B cell (primary cell): ENCODE measurements at regions not wholly inside any gene's neighbourhood (a gene's known extent, or its start where the extent isn't known, plus 50 kb on each side); places are given as distances from the start of the nearest gene placed in this dataset.

Experiments used
- ATAC-seq: fragments of 200-7000 bp; cut with Tn5 transposase; one replicate; pipeline ENCODE4 v1.10.0; 2021; ENCODE audit warnings: low read depth, mild to moderate bottlenecking, moderate number of reproducible peaks, moderate library complexity
- CTCF ChIA-PET: fragments of 350-600 bp; sonication (Branson Sonifier 250); formaldehyde crosslinking; loops from one replicate; lab custom pipeline; 2021; ENCODE audit warnings: antibody characterized with exemption, inconsistent platforms; lab: Charles Lee
- POLR2A ChIA-PET: fragments of 350-600 bp; sonication (Branson Sonifier 250); formaldehyde crosslinking; loops from one replicate; lab custom pipeline; 2021; ENCODE audit warnings: antibody characterized with exemption; lab: Charles Lee
- DNase-seq: peaks from one replicate; pipeline ENCODE4 v3.0.0; 2013
- H2AFZ ChIP-seq: 2 replicates; pipeline ENCODE4 v1.6.1; 2012; ENCODE audit warnings: mild to moderate bottlenecking, low read depth, low read length; ENCODE audit not compliant: insufficient read depth, poor library complexity, severe bottlenecking
- H3K27ac ChIP-seq, 2 donors: 1 replicate in 1 of 2; 2 replicates in 1 of 2; pipeline ENCODE4 v1.5.1; 2012 to 2013; ENCODE audit warnings: low read length in 2 of 2, mild to moderate bottlenecking in 2 of 2, moderate library complexity in 1 of 2
- H3K27me3 ChIP-seq, 4 experiments: fragments of 200-600 bp in 1 of 4; sonication (generic) in 1 of 4; replicated peaks in 1 of 4; 1 replicate in 2 of 4; 2 replicates in 2 of 4; pipeline versions ENCODE4 v1.6.1 to v1.7.0; 2013 to 2016; ENCODE audit warnings: low read length in 3 of 4, mild to moderate bottlenecking in 2 of 4, mixed read lengths in 1 of 4, moderate library complexity in 1 of 4; ENCODE audit not compliant: insufficient read depth in 4 of 4, control insufficient read depth in 3 of 4; ENCODE audit errors: control extremely low read depth in 1 of 4
- H3K36me3 ChIP-seq, 2 experiments: replicated peaks in 1 of 2; 1 replicate in 1 of 2; 2 replicates in 1 of 2; pipeline versions ENCODE4 v1.6.1 to v1.7.1; 2013; ENCODE audit warnings: low read length in 1 of 2; ENCODE audit not compliant: insufficient read depth in 2 of 2, control insufficient read depth in 1 of 2; ENCODE audit errors: control extremely low read depth in 1 of 2, extremely low read depth in 1 of 2
- H3K4me1 ChIP-seq, 2 donors: fragments of 200-600 bp in 1 of 2; sonication (generic) in 1 of 2; 1 replicate in 1 of 2; 2 replicates in 1 of 2; pipeline versions ENCODE4 v1.5.1 to v1.6.1; 2013 to 2017; ENCODE audit warnings: low read length in 2 of 2; ENCODE audit not compliant: control insufficient read depth in 2 of 2, insufficient read depth in 2 of 2
- H3K4me2 ChIP-seq: replicated peaks from 2 replicates; pipeline ENCODE3; 2012; ENCODE audit warnings: mild to moderate bottlenecking, low read depth, low read length; ENCODE audit not compliant: poor library complexity, severe bottlenecking
- H3K4me3 ChIP-seq, 5 experiments: fragments of 200-600 bp in 1 of 5; sonication (generic) in 1 of 5; 1 replicate in 3 of 5; 2 replicates in 2 of 5; pipeline versions ENCODE4 v1.5.1 to v1.7.0; 2011 to 2016; ENCODE audit warnings: low read length in 4 of 5, mild to moderate bottlenecking in 4 of 5, low read depth in 2 of 5, control low read depth in 1 of 5, moderate library complexity in 1 of 5; ENCODE audit not compliant: insufficient read depth in 1 of 5; ENCODE audit errors: control extremely low read depth in 1 of 5, extremely low read depth in 1 of 5
- H3K79me2 ChIP-seq: fragments of 200-600 bp; sonication (generic); one replicate; pipeline ENCODE4 v1.6.0; 2016; ENCODE audit warnings: low read length; ENCODE audit not compliant: control insufficient read depth, insufficient read depth
- H3K9ac ChIP-seq: fragments of 200-600 bp; sonication (generic); 2 replicates; pipeline ENCODE4 v1.6.1; 2017; ENCODE audit warnings: mild to moderate bottlenecking, low read length, moderate library complexity
- H3K9me3 ChIP-seq, 3 donors: one replicate each; pipeline versions ENCODE4 v1.6.1 to v1.7.1; 2013; ENCODE audit warnings: low read length in 2 of 3; ENCODE audit not compliant: control insufficient read depth in 2 of 3, insufficient read depth in 1 of 3; ENCODE audit errors: control extremely low read depth in 1 of 3
- H4K20me1 ChIP-seq: 2 replicates; pipeline ENCODE4 v1.6.0; 2012; ENCODE audit warnings: mild to moderate bottlenecking, low read length; ENCODE audit not compliant: insufficient read depth, control insufficient read depth, poor library complexity, severe bottlenecking
- H3K27ac Mint-ChIP-seq: one replicate; pipeline ENCODE4 v1.8.0; 2021; ENCODE audit warnings: mixed read lengths
- H3K27me3 Mint-ChIP-seq: one replicate; pipeline ENCODE4 v1.8.0; 2021; ENCODE audit warnings: mixed read lengths
- H3K4me1 Mint-ChIP-seq: one replicate; pipeline ENCODE4 v1.8.0; 2021; ENCODE audit warnings: mixed read lengths
- H3K4me3 Mint-ChIP-seq: one replicate; pipeline ENCODE4 v1.8.0; 2021; ENCODE audit warnings: mixed read lengths
- H3K9me3 Mint-ChIP-seq: one replicate; pipeline ENCODE4 v1.8.0; 2022; ENCODE audit warnings: mixed read lengths; ENCODE audit not compliant: insufficient read depth
- CTCF ChIP-seq: fragments of 200-600 bp; IDR thresholded peaks from one replicate; pipeline ENCODE4 v1.8.0; 2022; ENCODE audit warnings: antibody characterized with exemption, mild to moderate bottlenecking
- EZH2 ChIP-seq: IDR thresholded peaks from 2 replicates; pipeline ENCODE4 v1.6.1; 2012; ENCODE audit warnings: borderline replicate concordance, low read depth, mild to moderate bottlenecking, moderate library complexity, low read length; ENCODE audit not compliant: insufficient read depth, poor library complexity, severe bottlenecking
- WGBS: methylation state at CpG from one replicate; pipeline ENCODE4 v1.1.5; 2013; ENCODE audit warnings: missing lambda C conversion rate; ENCODE audit not compliant: insufficient coverage; 5-methylcytosine and 5-hydroxymethylcytosine counted together
- intact Hi-C: fragments of 100-400 bp; cut with micrococcal nuclease; formaldehyde crosslinking; loops from one replicate; pipeline ENCODE4 v1.10.0; 2022

DNA sequence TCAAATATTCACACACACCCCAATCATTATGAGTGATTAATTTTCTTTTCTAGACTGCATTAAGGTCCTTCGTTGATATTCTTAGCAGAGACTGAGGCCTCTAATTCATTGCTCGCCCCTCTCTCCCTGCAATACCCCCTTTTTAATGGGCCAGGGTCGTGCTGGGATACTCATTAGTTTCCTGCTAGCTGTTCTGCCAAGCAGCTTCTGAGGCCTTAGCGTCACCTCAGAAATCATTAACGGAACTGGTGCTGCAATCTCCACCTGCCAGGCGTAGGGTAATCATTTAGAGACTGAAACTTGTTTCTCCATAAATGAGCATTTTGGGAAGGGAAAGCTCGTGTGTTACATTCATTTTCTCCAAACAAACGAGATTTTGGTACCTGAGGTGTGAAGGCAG, 1054.7 kb downstream of the GALC start:
- H3K4me1 Mint-ChIP-seq: no peaks in the 10 kb centered on the region
- H2AFZ ChIP-seq: no peak overlapping the region
- POLR2A ChIA-PET: no interaction called here
- DNase-seq (no peak), ATAC-seq (no peak)
- H3K9ac ChIP-seq: no peak overlapping the region
- no peaks in the 10 kb centered on the region for H3K79me2 ChIP-seq
- no peak overlapping the region for H3K27ac Mint-ChIP-seq
- H3K9me3 Mint-ChIP-seq: peaks cover 3% of the 10 kb centered on the region
- TF ChIP-seq CTCF (no peak), EZH2 (no peak)
- H3K27me3 Mint-ChIP-seq: no peaks in the 10 kb centered on the region
- no peak overlapping the region for H3K4me3 Mint-ChIP-seq
- H3K9me3 ChIP-seq: no peaks in the 10 kb centered on the region
- no peaks in the 10 kb centered on the region for H4K20me1 ChIP-seq
- H3K27ac ChIP-seq: no peak overlapping the region
- CTCF ChIA-PET: no interaction called here
- no peaks in the 10 kb centered on the region for H3K4me1 ChIP-seq
- no peak overlapping the region for H3K4me3 ChIP-seq
- no peaks in the 10 kb centered on the region for H3K27me3 ChIP-seq
- H3K36me3 ChIP-seq: no peaks in the 10 kb centered on the region
- intact Hi-C loops: no loop called here
- no peak overlapping the region for H3K4me2 ChIP-seq
- 76% methylated on average over 4 of the region's 8 CpGs for WGBS

DNA sequence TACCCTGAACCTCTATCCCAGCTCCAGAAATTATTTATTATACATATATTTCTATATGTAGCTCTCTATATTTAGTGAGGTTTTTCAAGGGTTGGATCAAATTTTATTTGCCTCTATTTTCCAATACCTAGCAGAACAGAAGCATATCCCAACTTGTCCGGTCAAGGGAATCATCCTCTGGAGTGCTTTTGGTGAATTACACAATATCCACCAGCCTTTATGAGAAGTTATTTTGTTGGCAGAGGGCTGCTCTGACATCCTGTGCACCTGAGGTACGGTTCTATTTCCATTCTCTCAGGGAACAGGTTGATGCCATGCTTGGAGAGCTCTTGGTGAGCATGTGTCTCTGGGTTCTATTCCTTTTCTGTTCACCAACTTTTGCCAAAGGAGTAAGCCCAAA, 1056.4 kb downstream of the GALC start:
- H3K4me2 ChIP-seq: no peak overlapping the region
- DNase-seq: no peak
- no peak overlapping the region for H3K9ac ChIP-seq
- no peaks in the 10 kb centered on the region for H3K4me1 ChIP-seq
- Mint-ChIP-seq H3K27ac (no peak overlapping the region), H3K4me3 (no peak overlapping the region), H3K9me3 (peaks cover 3% of the 10 kb centered on the region), H3K4me1 (no peaks in the 10 kb centered on the region), H3K27me3 (no peaks in the 10 kb centered on the region)
- TF ChIP-seq EZH2 (no peak), CTCF (no peak)
- H3K9me3 ChIP-seq: no peaks in the 10 kb centered on the region
- no peaks in the 10 kb centered on the region for H3K79me2 ChIP-seq
- CTCF ChIA-PET: no interaction called here
- H2AFZ ChIP-seq: no peak overlapping the region
- no peak for ATAC-seq
- H4K20me1 ChIP-seq: no peaks in the 10 kb centered on the region
- WGBS: 67% methylated on average over 1 of the region's 2 CpGs
- H3K27ac ChIP-seq: no peak overlapping the region
- intact Hi-C loops: no loop called here
- POLR2A ChIA-PET: no interaction called here
- H3K4me3 ChIP-seq: no peak overlapping the region
- no peaks in the 10 kb centered on the region for H3K36me3 ChIP-seq
- H3K27me3 ChIP-seq: no peaks in the 10 kb centered on the region
